GM12872 (cell line): ENCODE measurements at regions not wholly inside any gene's neighbourhood (a gene's known extent, or its start where the extent isn't known, plus 50 kb on each side); places are given as distances from the start of the nearest gene placed in this dataset.

Experiments
- CTCF ChIP-seq: IDR thresholded peaks from 3 replicates; pipeline ENCODE4 v1.5.1; 2011; ENCODE audit warnings: low read depth, mild to moderate bottlenecking, low read length, moderate library complexity; ENCODE audit not compliant: insufficient read depth

- TF ChIP-seq CTCF: no peak
Observed at GRCh38 chr3:107076946-107077345, 300.3 kb upstream of the CCDC54 start.

DNA sequence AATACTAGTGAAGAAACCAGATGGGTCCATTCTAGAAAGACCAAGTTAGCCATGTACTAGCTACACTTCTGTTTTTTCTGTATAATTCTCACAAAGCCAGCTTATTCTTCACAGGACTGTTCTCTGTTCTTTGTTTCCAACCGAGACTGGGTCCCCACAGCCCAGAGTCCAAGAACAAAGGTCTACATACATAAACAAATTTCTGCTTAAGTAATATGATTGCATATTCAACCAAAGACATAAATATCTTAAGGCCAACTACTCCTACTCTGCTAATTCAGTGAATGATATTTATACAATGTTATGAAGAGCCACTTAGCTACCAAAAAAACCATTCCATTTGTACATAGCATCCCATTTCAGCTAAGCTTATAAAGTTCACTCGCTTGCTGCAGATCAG lies 299.8 kb upstream of the CCDC54 start:
- TF ChIP-seq CTCF: no peak

DNA sequence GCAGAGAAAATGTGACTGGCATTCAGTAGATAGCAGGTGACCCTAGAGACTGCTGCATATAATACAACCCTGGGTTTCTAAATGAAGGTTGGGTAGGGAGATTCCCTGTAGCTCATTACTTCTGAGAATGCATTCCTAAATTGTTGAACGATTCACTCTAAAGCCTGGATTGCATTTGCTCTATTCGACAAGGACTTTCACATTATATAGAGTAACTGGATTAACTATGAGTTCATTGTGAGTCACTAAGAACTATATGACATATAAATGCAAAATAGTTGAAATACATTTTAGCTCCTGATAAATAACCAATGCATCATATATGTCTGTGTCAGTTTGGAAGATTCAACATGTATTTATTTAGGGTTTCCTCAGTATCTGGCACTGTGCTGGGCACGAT lies 294.7 kb upstream of the CCDC54 start:
- TF ChIP-seq CTCF: no peak

- TF ChIP-seq CTCF: no peak
Observed at GRCh38 chr3:107085261-107085660, 292.0 kb upstream of the CCDC54 start.

DNA sequence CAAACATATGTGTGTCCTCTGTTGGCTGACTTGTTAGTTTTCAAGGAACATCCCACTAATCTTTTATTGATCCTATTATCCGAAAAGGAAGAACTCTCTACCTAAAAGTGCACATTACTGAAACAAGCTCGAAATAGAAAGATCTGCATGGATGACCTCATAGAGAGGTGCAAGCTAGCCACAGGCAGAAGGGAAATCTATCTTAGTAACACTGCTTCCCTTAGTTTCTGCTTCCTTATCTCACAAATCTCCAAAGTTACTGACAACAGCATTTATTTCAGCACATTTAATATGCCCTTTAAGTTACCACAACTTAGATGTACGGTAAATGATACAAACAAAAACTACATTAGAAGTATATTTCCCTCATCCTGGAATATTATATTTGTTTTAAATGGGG lies 285.1 kb upstream of the CCDC54 start:
- no peak for TF ChIP-seq CTCF

DNA sequence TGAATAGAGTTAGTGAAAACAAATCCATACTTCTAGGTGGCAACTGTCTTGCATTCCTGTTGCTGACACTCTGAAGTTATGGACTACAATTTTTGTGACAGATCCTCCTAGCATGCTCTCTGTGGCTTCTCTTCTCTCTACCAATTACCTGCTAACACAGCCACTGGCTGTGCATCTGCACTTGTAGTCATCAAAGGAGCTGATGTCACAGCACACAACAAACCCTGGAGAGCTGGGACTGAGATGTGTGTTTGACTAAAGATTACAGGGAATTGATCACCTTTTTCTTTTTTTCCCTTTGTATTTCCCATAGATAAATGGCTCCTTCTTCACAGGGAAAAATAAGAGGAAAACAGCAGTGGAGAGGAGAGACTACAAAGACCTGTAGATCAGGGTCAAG lies 278.4 kb upstream of the CCDC54 start:
- TF ChIP-seq CTCF: no peak

DNA sequence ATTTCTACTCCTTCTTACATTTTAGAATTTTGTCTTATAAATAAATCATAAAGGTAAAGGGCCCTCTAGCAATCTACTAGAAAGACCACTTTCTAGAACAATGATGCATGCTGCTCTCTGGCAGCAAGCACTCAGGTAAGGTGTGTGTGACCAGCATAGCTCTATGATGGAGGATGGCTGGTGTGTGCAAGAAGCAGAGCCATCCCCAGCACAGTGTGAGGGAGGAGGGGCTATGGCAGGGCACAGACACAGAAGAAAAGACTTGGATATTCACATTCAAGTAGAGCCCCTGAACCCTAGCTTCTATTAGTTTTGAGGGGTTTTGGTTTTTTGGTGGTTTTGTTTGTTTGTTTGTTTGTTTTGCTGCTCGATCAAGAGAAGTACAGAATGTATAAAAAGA lies 277.1 kb upstream of the CCDC54 start:
- TF ChIP-seq CTCF: no peak

DNA sequence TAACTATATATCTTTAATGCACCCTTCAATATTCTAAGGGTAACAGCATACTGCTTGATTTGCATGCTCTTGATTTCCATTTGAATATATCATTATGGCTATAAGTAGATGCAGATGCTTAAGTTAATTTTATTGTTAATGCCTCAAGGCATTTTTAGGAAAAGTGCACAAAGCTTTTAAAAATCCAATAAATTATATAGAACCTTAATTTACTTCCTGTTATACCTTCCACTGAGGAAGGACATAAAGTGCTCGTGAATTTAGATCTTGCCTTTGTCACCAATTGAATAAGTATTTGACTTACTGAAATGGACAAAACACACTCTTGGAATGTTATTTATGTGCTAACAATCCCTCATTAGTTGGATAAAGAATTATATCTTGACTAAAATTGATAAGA lies 276.7 kb upstream of the CCDC54 start:
- TF ChIP-seq CTCF: no peak
